ENCODE measurements at regions not wholly inside any gene's neighbourhood (a gene's known extent, or its start where the extent isn't known, plus 50 kb on each side); places are given as distances from the start of the nearest gene placed in this dataset.
"Not testable (repeated sequence)": the region's sequence is repeated elsewhere in the genome, so short reads cannot be mapped to it uniquely, and the experiment has no call there.

DNA sequence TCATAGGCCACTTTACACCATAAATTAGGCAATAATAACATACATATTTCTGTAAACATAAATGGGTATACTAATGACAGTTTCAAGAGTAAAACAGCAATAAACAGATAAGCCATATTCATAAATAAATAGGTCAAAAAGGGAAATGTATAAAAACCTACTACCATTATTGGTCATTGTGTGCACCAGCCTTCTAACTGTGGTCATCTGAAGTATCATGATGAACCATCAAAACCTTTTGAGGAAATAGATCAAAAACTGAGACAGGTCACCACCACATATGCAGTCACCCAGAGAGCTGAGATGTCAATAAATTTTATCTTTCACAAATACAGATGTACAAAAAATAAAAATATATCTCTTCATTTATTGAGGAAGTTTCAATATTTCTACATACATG lies 438.8 kb upstream of the FAM174A start:
- not testable (repeated sequence) for DNase-seq (ENCODE audit: extremely low spot score, unreplicated experiment); H3K9me3 Mint-ChIP-seq; H3K27me3 Mint-ChIP-seq; H3K27ac Mint-ChIP-seq; H3K4me3 Mint-ChIP-seq; H3K36me3 Mint-ChIP-seq; H3K4me1 Mint-ChIP-seq (ENCODE audit: unreplicated experiment)

DNA sequence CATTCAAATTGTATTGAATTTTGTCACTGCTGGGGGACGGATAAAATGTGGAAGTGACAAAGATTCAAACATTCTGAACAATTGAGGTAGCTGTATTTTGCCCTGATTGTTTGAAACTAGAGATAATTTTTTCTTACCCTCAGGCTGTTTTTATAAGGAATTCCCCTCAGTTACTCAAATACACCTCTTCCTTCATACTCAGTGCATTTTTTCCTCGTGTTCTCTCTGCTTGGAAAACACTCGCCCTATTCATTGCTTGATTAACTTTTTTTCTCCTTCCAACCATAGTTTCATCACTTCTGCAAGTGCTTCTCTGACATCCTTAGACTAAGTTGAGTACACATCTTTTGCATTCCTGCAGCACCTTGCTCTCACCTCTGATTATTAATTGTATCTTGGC lies 454.5 kb upstream of the FAM174A start:
- H3K27ac Mint-ChIP-seq; H3K4me1 Mint-ChIP-seq (ENCODE audit: unreplicated experiment); H3K36me3 Mint-ChIP-seq; DNase-seq (ENCODE audit: extremely low spot score, unreplicated experiment); H3K9me3 Mint-ChIP-seq; H3K4me3 Mint-ChIP-seq; H3K27me3 Mint-ChIP-seq: not testable (repeated sequence)

DNA sequence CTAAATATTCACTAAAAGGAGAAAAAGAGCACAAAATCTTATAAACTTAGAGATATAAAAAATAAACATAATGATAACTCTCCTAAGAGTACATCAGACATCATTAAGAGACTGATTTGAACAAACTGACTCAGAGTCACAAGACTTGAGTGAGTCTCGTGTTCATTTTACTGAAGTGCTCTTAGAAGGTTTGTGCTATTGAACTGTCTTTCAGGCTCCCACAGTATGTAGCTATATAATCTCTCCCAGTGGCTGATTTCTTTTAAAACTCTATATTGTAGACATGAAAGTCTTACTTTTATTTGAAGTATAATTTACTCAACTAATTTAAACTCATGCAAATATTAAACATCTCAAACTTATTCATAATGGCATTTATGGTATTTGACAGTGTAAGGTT lies 456.0 kb upstream of the FAM174A start:
- DNase-seq (ENCODE audit: extremely low spot score, unreplicated experiment); H3K27me3 Mint-ChIP-seq; H3K27ac Mint-ChIP-seq; H3K4me1 Mint-ChIP-seq (ENCODE audit: unreplicated experiment); H3K9me3 Mint-ChIP-seq; H3K4me3 Mint-ChIP-seq; H3K36me3 Mint-ChIP-seq: not testable (repeated sequence)

DNA sequence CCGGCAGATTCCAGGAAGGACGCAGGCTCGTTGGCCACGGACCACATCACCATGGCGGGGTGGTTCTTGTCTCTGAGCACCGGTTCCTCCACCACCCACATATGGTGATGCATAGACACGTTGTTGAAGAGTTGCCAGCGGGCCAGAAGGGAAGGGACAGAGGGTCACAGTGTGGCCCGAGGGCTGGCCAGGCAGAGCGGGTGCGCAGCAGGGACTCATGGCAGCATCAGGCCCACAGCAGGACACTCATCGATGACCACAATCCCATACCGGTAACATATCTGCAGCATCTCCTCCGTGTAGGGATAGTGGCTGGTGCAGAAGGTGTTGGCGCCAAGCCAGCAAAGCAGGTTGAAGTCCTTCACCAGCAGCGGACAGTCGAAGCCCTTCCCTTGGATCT lies 469.2 kb upstream of the FAM174A start:
- H3K27me3 Mint-ChIP-seq; H3K4me1 Mint-ChIP-seq (ENCODE audit: unreplicated experiment); H3K4me3 Mint-ChIP-seq; DNase-seq (ENCODE audit: extremely low spot score, unreplicated experiment); H3K9me3 Mint-ChIP-seq; H3K27ac Mint-ChIP-seq; H3K36me3 Mint-ChIP-seq: not testable (repeated sequence)

DNA sequence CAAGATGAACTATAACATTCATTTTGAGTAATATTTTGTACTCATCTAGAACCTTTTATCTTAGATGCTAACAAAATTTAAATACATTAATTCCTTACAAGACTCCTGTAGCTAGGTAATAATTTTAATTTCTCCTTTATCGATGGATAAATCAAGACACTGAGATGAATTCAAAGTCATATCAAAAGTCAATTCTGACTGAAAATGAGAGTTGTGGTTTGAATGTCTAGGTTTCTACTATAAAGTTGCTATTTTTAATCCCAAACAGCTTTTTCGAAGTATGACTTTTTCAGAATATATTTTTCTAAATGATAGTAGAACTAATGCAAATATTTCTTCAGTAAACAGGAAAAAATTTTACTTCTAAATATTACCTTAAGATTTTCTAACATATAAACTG lies 491.7 kb upstream of the FAM174A start:
- Mint-ChIP-seq H3K4me1 (ENCODE audit: unreplicated experiment) (no peaks in the 10 kb centered on the region), H3K27me3 (no peaks in the 10 kb centered on the region), H3K27ac (no peak overlapping the region), H3K9me3 (no peaks in the 10 kb centered on the region), H3K4me3 (no peak overlapping the region), H3K36me3 (no peaks in the 10 kb centered on the region)
- no peak for DNase-seq (ENCODE audit: extremely low spot score, unreplicated experiment)
- TF ChIP-seq, protein P1, sequence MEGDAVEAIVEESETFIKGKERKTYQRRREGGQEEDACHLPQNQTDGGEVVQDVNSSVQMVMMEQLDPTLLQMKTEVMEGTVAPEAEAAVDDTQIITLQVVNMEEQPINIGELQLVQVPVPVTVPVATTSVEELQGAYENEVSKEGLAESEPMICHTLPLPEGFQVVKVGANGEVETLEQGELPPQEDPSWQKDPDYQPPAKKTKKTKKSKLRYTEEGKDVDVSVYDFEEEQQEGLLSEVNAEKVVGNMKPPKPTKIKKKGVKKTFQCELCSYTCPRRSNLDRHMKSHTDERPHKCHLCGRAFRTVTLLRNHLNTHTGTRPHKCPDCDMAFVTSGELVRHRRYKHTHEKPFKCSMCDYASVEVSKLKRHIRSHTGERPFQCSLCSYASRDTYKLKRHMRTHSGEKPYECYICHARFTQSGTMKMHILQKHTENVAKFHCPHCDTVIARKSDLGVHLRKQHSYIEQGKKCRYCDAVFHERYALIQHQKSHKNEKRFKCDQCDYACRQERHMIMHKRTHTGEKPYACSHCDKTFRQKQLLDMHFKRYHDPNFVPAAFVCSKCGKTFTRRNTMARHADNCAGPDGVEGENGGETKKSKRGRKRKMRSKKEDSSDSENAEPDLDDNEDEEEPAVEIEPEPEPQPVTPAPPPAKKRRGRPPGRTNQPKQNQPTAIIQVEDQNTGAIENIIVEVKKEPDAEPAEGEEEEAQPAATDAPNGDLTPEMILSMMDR (conservative IDR thresholded peaks at IDR 0.05): no peak

DNA sequence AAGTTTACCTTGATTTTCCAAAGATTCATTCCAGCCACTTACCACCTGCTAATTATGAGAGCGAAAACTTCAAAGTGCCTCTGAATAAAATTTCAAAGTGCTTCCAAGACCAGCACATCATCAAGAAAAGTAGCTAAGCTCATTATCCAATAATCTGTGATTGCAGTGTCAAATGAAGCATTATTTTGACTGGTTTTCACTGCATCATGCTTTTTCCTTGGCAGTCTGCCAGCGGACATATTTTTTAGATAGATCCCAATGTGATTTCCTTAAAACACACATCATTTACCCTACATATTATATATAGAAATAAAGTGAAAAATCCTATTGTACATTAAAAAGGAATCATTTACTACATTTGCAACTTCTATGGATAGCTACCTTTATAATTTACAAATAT lies 508.6 kb upstream of the FAM174A start:
- no peaks in the 10 kb centered on the region for H3K36me3 Mint-ChIP-seq
- DNase-seq (ENCODE audit: extremely low spot score, unreplicated experiment): no peak
- no peak overlapping the region for H3K4me3 Mint-ChIP-seq
- H3K27ac Mint-ChIP-seq: no peak overlapping the region
- H3K4me1 Mint-ChIP-seq (ENCODE audit: unreplicated experiment): no peaks in the 10 kb centered on the region
- TF ChIP-seq, protein P1 (conservative IDR thresholded peaks at IDR 0.05): no peak
- H3K27me3 Mint-ChIP-seq: no peaks in the 10 kb centered on the region
- no peaks in the 10 kb centered on the region for H3K9me3 Mint-ChIP-seq

DNA sequence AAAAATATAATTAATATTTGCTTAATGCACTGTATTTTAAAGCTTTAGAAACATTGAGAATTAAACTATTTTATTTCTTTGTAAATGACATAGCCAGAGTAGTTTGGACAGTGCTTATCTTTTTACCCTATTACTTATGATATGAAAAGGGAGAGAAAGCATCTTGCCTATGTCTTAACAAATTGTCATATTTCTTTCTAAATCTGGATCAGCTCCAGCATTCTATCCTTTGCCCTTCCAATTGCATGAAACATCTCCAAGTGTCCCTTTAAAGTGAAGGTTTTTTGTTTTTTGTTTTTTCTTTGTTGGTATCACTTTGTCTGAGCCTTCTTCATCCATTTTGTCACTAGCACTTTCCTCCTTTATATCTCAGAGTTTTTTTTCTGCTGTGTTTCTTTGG lies 511.6 kb upstream of the FAM174A start:
- no peaks in the 10 kb centered on the region for H3K9me3 Mint-ChIP-seq

More for the DNA sequence above, 511.6 kb upstream of the FAM174A start:
- TF ChIP-seq, protein P1 (conservative IDR thresholded peaks at IDR 0.05): no peak
- DNase-seq (ENCODE audit: extremely low spot score, unreplicated experiment): no peak
- Mint-ChIP-seq H3K4me3 (no peak overlapping the region), H3K27ac (no peak overlapping the region), H3K36me3 (no peaks in the 10 kb centered on the region), H3K27me3 (no peaks in the 10 kb centered on the region), H3K4me1 (ENCODE audit: unreplicated experiment) (no peaks in the 10 kb centered on the region)
